ENCODE measurements at regions not wholly inside any gene's neighbourhood (a gene's known extent, or its start where the extent isn't known, plus 50 kb on each side); places are given as distances from the start of the nearest gene placed in this dataset.

- no peak overlapping the region for H2AFZ ChIP-seq (ENCODE audit: control insufficient read depth, low read depth, low read length)
- ATAC-seq (no peak), FAIRE-seq (no peak), DNase-seq (ENCODE audit: low read depth, low spot score) (no peak)
- no peaks in the 10 kb centered on the region for H3K36me3 ChIP-seq (ENCODE audit: control insufficient read depth in 2 of 2, insufficient read depth in 2 of 2, low read length in 1 of 2)
- no peaks in the 10 kb centered on the region for H4K20me1 ChIP-seq (ENCODE audit: control insufficient read depth, insufficient read depth)
- no peak overlapping the region for H3K4me2 ChIP-seq (ENCODE audit: control insufficient read depth, insufficient read depth)
- H3K4me1 ChIP-seq (ENCODE audit: control insufficient read depth, insufficient read depth, low read length) = no peaks in the 10 kb centered on the region
- TF ChIP-seq BCL3 (IDR thresholded peaks at IDR 0.05; ENCODE audit: borderline replicate concordance, insufficient read depth, low read depth, low read length, poor library complexity, severe bottlenecking) = no peak
- no peak for TF ChIP-seq HDGF (IDR thresholded peaks at IDR 0.05)
- no peak for TF ChIP-seq CBFB (IDR thresholded peaks at IDR 0.05; ENCODE audit: low read depth)
- TF ChIP-seq MTA2 (IDR thresholded peaks at IDR 0.05; ENCODE audit: low read depth) = no peak
- no peak for TF ChIP-seq TARDBP (IDR thresholded peaks at IDR 0.05; ENCODE audit: borderline replicate concordance)
- no peak for TF ChIP-seq POU2F2 (IDR thresholded peaks at IDR 0.05; ENCODE audit: borderline replicate concordance, low read depth, low read length)
- CTCF ChIA-PET = interaction anchor here (1.0 to 1.3 kb wide), 2 partner anchors 35 to 130 kb away, joined by 3 to 6 read pairs; no protein-coding TSS in a partner anchor
- in situ Hi-C loops (cut with MboI) (no loop called here), intact Hi-C loops (cut with micrococcal nuclease; ENCODE audit: unreplicated experiment) (no loop called here)
- POLR2A ChIA-PET = interaction anchor here (1.1 kb wide), 1 partner anchor 145 kb away, joined by 3 read pairs; no protein-coding TSS in a partner anchor
- H3K27me3 ChIP-seq (replicated peaks in 1 of 2; ENCODE audit: control insufficient read depth in 2 of 2, insufficient read depth in 2 of 2, low read length in 1 of 2) = no peaks in the 10 kb centered on the region; a peak in 1 of 4 replicates
- no peak overlapping the region for H3K27ac ChIP-seq (ENCODE audit: control insufficient read depth, insufficient read depth)
- RAD21 ChIA-PET (ENCODE audit: unreplicated experiment) = no interaction called here
- no TSS peak for BruUV-seq (replicated peaks)
- WGBS (ENCODE audit: insufficient coverage, insufficient replicate concordance, low lambda C conversion rate, missing lambda C conversion rate) = 35% methylated on average over 6 of the region's 6 CpGs
- no peak overlapping the region for H3K9ac ChIP-seq (ENCODE audit: control insufficient read depth, insufficient read depth, low read length)
- no peaks in the 10 kb centered on the region for H3K79me2 ChIP-seq (ENCODE audit: control insufficient read depth, insufficient read depth, low read length)
- SMC1A ChIA-PET (ENCODE audit: uncharacterized antibody, unreplicated experiment) = interaction anchor here (0.6 to 1.2 kb wide), 2 partner anchors 188 to 647 kb away, joined by 3 read pairs; no protein-coding TSS in a partner anchor
- H3K9me3 ChIP-seq (replicated peaks; ENCODE audit: control insufficient read depth, insufficient read depth, low read length) = no peaks in the 10 kb centered on the region
- no peak overlapping the region for H3K4me3 ChIP-seq
Observed at GRCh38 chr18:45248240-45248903, 366.9 kb upstream of the SLC14A2 start.

Measured in GM12878 (cell line).